GM23248 (cell line): ENCODE measurements at regions not wholly inside any gene's neighbourhood (a gene's known extent, or its start where the extent isn't known, plus 50 kb on each side); places are given as distances from the start of the nearest gene placed in this dataset.
A peak's percentile ranks its signal among the peaks of the same experiment; 100 is the strongest.

ENCODE experiments used
- DNase-seq: peaks from one replicate; pipeline ENCODE4 v3.0.0-alpha.2; 2015
- H2AFZ ChIP-seq: fragments of 200-600 bp; sonication (generic); 2 replicates; pipeline ENCODE4 v1.6.1; 2016; ENCODE audit warnings: antibody characterized with exemption
- H3F3A ChIP-seq: fragments of 200-600 bp; sonication (generic); 2 replicates; pipeline ENCODE4 v1.6.1; 2016; ENCODE audit warnings: mild to moderate bottlenecking, antibody characterized with exemption, mixed run types; ENCODE audit not compliant: insufficient read depth
- H3K27ac ChIP-seq: fragments of 200-600 bp; sonication (generic); 2 replicates; pipeline ENCODE4 v1.5.1; 2016; ENCODE audit warnings: mild to moderate bottlenecking
- H3K27me3 ChIP-seq: fragments of 200-600 bp; sonication (generic); replicated peaks from 2 replicates; pipeline ENCODE4 v1.6.1; 2016; ENCODE audit warnings: mild to moderate bottlenecking; ENCODE audit not compliant: insufficient read depth
- H3K36me3 ChIP-seq: fragments of 200-600 bp; sonication (generic); 2 replicates; pipeline ENCODE4 v1.6.1; 2016; ENCODE audit warnings: low read depth, mild to moderate bottlenecking
- H3K4me1 ChIP-seq: fragments of 200-600 bp; sonication (generic); 2 replicates; pipeline ENCODE4 v1.6.1; 2016; ENCODE audit warnings: mild to moderate bottlenecking; ENCODE audit not compliant: insufficient read depth
- H3K4me2 ChIP-seq: fragments of 200-600 bp; sonication (generic); one replicate; pipeline ENCODE4 v1.6.1; 2016; ENCODE audit warnings: mild to moderate bottlenecking; ENCODE audit not compliant: unreplicated experiment
- H3K4me3 ChIP-seq: fragments of 200-600 bp; sonication (generic); 2 replicates; pipeline ENCODE4 v1.5.1; 2016; ENCODE audit warnings: mild to moderate bottlenecking
- H3K79me2 ChIP-seq: fragments of 200-600 bp; sonication (generic); 2 replicates; pipeline ENCODE4 v1.6.1; 2016; ENCODE audit warnings: mild to moderate bottlenecking; ENCODE audit not compliant: insufficient read depth
- H3K9ac ChIP-seq: fragments of 200-600 bp; sonication (generic); 2 replicates; pipeline ENCODE4 v1.6.1; 2016; ENCODE audit warnings: mild to moderate bottlenecking
- H3K9me2 ChIP-seq: fragments of 200-600 bp; sonication (generic); 2 replicates; pipeline ENCODE4 v1.6.1; 2016; ENCODE audit warnings: mixed run types, mild to moderate bottlenecking, moderate library complexity; ENCODE audit not compliant: insufficient read depth
- H3K9me3 ChIP-seq: fragments of 200-600 bp; sonication (generic); one replicate; pipeline ENCODE4 v1.6.1; 2017; ENCODE audit warnings: low read depth
- H4K20me1 ChIP-seq: fragments of 200-600 bp; sonication (generic); 2 replicates; pipeline ENCODE4 v1.6.0; 2016; ENCODE audit not compliant: insufficient read depth
- EZH2 ChIP-seq: fragments of 200-600 bp; sonication (generic); IDR thresholded peaks from 2 replicates; pipeline ENCODE4 v1.6.1; 2018; ENCODE audit warnings: antibody characterized with exemption, mild to moderate bottlenecking; ENCODE audit not compliant: insufficient read depth, poor library complexity, severe bottlenecking
- EZH2phosphoT487 ChIP-seq: fragments of 200-600 bp; sonication (generic); IDR thresholded peaks from 2 replicates; pipeline ENCODE4 v1.6.1; 2018; ENCODE audit warnings: antibody characterized with exemption, moderate library complexity, mild to moderate bottlenecking, low read depth; ENCODE audit not compliant: insufficient read depth
- WGBS, 2 experiments: methylation state at CpG; one replicate each; pipeline ENCODE4 v1.1.6; 2015 to 2017; ENCODE audit warnings: low lambda C conversion rate in 2 of 2, low coverage in 1 of 2; ENCODE audit errors: missing lambda C conversion rate in 2 of 2; 5-methylcytosine and 5-hydroxymethylcytosine counted together
- in situ Hi-C: fragments of 300-500 bp; cut with MboI; formaldehyde crosslinking; loops from 2 replicates; pipeline ENCODE4 v1.15.0; 2020

DNA sequence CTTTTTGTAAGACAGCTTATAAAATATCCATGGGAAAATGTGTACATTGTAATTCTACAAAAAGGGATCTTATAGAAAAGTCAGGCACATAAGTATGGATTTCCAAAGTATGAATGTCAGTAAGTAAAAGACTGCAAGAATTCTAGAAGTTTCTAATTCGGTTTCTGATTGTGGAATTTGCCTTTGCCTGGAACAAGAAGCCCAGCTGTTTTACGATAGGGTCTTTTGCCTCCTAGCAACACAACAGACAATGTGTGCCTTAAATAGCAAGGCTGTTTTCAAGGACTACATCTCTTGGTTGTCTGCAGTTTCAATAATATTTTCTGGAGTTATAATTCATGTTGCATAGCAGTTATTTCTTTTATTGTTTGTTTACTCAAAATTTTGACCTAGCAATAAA is 312.9 kb downstream of the MTX2 start:
- peak overlapping the region; percentile 43 for H3K4me2 ChIP-seq
- H3F3A ChIP-seq = peaks cover 35% of the 10 kb centered on the region
- WGBS, 2 experiments = 39 to 46% methylated on average over 2 of the region's 2 CpGs
- H3K4me1 ChIP-seq = peaks cover 36% of the 10 kb centered on the region
- in situ Hi-C loops = no loop called here
- no peaks in the 10 kb centered on the region for H3K9me2 ChIP-seq
- peak overlapping the region; percentile 92 for H3K27ac ChIP-seq
- no peaks in the 10 kb centered on the region for H4K20me1 ChIP-seq
- H3K9ac ChIP-seq = no peak overlapping the region
- H3K27me3 ChIP-seq = no peaks in the 10 kb centered on the region
- H3K79me2 ChIP-seq = no peaks in the 10 kb centered on the region
- DNase-seq = no peak
- H3K9me3 ChIP-seq = no peaks in the 10 kb centered on the region
- no peaks in the 10 kb centered on the region for H3K36me3 ChIP-seq
- TF ChIP-seq EZH2 = no peak
- no peak for TF ChIP-seq EZH2phosphoT487
- no peak overlapping the region for H2AFZ ChIP-seq
- H3K4me3 ChIP-seq = no peak overlapping the region

DNA sequence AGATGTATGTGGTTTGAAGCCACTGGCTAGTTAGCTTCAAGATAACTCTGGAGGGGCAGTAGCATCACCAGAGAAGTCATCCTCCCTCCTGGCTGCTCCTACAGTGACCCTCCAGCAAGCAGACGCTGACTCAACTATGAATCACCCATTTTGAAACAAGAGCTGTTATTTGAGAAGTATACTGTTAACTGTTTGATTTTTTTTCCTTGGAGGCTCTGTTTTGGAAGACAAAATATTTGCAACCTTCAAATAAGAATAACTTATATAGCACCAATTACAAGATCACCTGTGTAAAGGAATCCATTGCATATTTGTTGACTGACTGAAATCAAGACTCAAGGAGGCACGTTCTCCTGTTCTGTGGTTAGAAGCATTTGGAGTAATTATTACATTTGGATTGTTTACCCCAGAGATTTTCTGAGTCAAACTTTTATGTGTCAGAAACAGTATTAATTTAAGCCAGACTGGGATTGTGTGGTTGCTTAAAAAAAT is 313.8 kb downstream of the MTX2 start:
- no peaks in the 10 kb centered on the region for H3K27me3 ChIP-seq
- peak overlapping the region; percentile 59 for H3K4me3 ChIP-seq
- no peaks in the 10 kb centered on the region for H3K9me2 ChIP-seq
- peak overlapping the region; percentile 90 for H3K4me2 ChIP-seq
- H4K20me1 ChIP-seq = no peaks in the 10 kb centered on the region
- H3K9ac ChIP-seq = peak overlapping the region; percentile 70
- WGBS, 2 experiments = 2% methylated on average over 2 of the region's 2 CpGs
- peaks cover 35% of the 10 kb centered on the region for H3F3A ChIP-seq
- H3K9me3 ChIP-seq = no peaks in the 10 kb centered on the region
- TF ChIP-seq EZH2 (no peak), EZH2phosphoT487 (no peak; the same call in 1 of the 2 replicates)
- in situ Hi-C loops = no loop called here
- H3K36me3 ChIP-seq = no peaks in the 10 kb centered on the region
- DNase-seq = peak; percentile 97
- no peaks in the 10 kb centered on the region for H3K79me2 ChIP-seq
- H2AFZ ChIP-seq = peak overlapping the region; percentile 25; the same call in 1 of the 2 replicates
- peak overlapping the region; percentile 92 for H3K27ac ChIP-seq
- peaks cover 36% of the 10 kb centered on the region for H3K4me1 ChIP-seq

DNA sequence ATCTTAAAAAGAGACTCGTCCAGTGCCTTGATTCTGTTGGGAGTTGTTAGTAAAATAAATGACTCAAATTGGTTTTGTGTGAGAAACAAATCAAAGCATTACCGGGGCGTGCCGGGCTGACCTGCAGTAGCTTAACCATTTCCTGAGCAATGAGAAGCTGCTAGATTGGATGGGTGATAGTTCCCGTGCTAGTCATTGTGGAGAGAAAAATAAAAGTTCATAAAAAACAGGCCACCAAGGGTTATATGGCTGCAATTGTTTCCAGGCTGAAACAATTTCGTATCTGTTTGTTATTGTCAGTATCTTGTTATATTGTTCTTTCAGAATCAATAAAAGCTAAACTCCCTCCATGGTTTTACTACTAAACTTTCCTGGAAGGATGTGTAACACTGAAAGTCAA is 314.4 kb downstream of the MTX2 start:
- TF ChIP-seq EZH2phosphoT487 (no peak; the same call in 1 of the 2 replicates), EZH2 (no peak)
- Histone ChIP-seq H3K36me3 (no peaks in the 10 kb centered on the region), H3K4me1 (peaks cover 36% of the 10 kb centered on the region), H3K27ac (peak overlapping the region; percentile 92), H3K27me3 (no peaks in the 10 kb centered on the region), H4K20me1 (no peaks in the 10 kb centered on the region), H3K4me2 (peak overlapping the region; percentile 90), H3K9me3 (no peaks in the 10 kb centered on the region), H3K9me2 (no peaks in the 10 kb centered on the region), H3K4me3 (peak overlapping the region; percentile 59), H3K79me2 (no peaks in the 10 kb centered on the region), H3K9ac (peak overlapping the region; percentile 70), H2AFZ (peak overlapping the region; percentile 25), H3F3A (peaks cover 35% of the 10 kb centered on the region)
- peak; percentile 84 for DNase-seq
- in situ Hi-C loops = no loop called here
- WGBS, 2 experiments = 0 to 1% methylated on average over 6 of the region's 6 CpGs

DNA sequence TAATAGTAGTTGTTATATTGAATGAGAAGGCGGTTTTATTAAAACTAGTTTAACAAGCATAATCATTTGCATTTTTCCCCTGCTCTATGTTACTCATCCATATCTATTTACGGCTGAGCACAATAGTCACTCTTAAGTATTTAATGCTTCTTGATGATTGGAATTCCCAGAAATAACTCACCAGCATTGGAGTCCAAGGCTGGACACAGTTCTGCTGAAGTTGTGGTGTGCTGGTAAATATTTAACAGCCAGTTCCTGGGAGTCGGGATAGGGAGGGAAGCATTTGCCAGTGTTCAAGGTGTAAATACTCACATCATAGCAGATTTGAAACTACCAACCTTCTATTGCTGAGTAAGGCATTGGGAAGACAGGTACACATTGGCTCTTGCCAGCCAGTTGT is 315.1 kb downstream of the MTX2 start:
- peak overlapping the region; percentile 70 for H3K9ac ChIP-seq
- peak; percentile 82 for DNase-seq

More for the DNA sequence above, 315.1 kb downstream of the MTX2 start:
- H3K4me3 ChIP-seq = peak overlapping the region; percentile 59
- peak overlapping the region; percentile 11; the same call in 1 of the 2 replicates for H2AFZ ChIP-seq
- TF ChIP-seq EZH2 = no peak
- TF ChIP-seq EZH2phosphoT487 = no peak
- H3K36me3 ChIP-seq = no peaks in the 10 kb centered on the region
- H3F3A ChIP-seq = peaks cover 35% of the 10 kb centered on the region
- H4K20me1 ChIP-seq = no peaks in the 10 kb centered on the region
- H3K9me2 ChIP-seq = no peaks in the 10 kb centered on the region
- in situ Hi-C loops = no loop called here
- H3K4me2 ChIP-seq = peak overlapping the region; percentile 90
- H3K4me1 ChIP-seq = peaks cover 36% of the 10 kb centered on the region
- no peaks in the 10 kb centered on the region for H3K9me3 ChIP-seq
- WGBS, 2 experiments = 3 to 9% methylated on average over 3 of the region's 3 CpGs
- no peaks in the 10 kb centered on the region for H3K27me3 ChIP-seq
- peak overlapping the region; percentile 92 for H3K27ac ChIP-seq
- H3K79me2 ChIP-seq = no peaks in the 10 kb centered on the region
